ENCODE measurements at regions not wholly inside any gene's neighbourhood (a gene's known extent, or its start where the extent isn't known, plus 50 kb on each side); places are given as distances from the start of the nearest gene placed in this dataset.

- Mint-ChIP-seq H3K27ac (peak overlapping the region; percentile 96), H3K36me3 (ENCODE audit: low read depth) (peaks cover 19% of the 10 kb centered on the region), H3K27me3 (no peaks in the 10 kb centered on the region), H3K4me3 (peak overlapping the region; percentile 86), H3K9me3 (no peaks in the 10 kb centered on the region), H3K4me1 (peaks cover 29% of the 10 kb centered on the region)
- CTCF ChIA-PET = interaction anchor here (1.2 to 2.6 kb wide), 4 partner anchors 9 to 100 kb away, joined by 4 to 14 read pairs (median 7); no protein-coding TSS in a partner anchor
- DNase-seq = no peak
- POLR2A ChIA-PET = interaction anchor here (1.1 to 4.3 kb wide), 12 partner anchors 8 to 160 kb away, joined by 3 to 47 read pairs (median 5); no protein-coding TSS in a partner anchor
These were observed 332.2 kb downstream of the CHRM3 start for GRCh38 chr1:239718571-239718970.

DNA sequence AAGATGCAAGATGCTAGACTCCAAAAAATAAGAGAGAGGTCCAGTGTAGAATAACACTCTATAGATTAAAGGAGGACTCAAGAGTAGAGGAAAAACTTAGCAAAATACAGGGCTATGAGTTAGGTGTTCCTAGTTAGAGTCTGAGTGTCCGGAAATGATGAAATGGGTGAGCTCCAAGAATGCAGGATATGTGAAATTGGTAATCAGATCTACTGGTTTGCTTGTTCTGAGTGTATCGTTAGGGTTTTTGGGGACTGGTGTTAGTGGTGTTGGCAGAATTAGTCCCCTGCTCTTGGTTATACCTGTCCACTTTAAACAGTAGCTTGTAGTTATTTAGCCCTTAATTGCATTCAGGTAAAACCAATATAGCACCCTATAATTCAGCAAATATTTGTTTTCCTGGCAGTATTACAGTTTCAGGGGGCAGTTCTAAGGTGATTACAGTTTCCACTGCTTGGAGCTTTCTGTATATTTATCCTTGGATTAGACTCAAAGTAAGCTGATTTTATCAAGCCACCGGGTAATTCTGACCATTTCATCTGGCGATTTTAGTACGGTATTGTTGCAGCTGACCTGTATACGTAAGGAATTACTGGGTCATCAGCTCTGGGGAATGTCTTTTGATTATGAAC, 332.7 kb downstream of the CHRM3 start:
- POLR2A ChIA-PET = interaction anchor here (0.6 to 4.3 kb wide), 23 partner anchors 9 to 1800 kb away, joined by 3 to 47 read pairs (median 3); partner anchors contain the start of gene FH
- Mint-ChIP-seq H3K36me3 (ENCODE audit: low read depth) (peaks cover 19% of the 10 kb centered on the region), H3K4me3 (peak overlapping the region; percentile 86)

GRCh38 chr1:239719642-239720258, 333.4 kb downstream of the CHRM3 start:
- DNase-seq = peak; percentile 76
- H3K4me3 Mint-ChIP-seq = peak overlapping the region; percentile 86
- H3K27me3 Mint-ChIP-seq = no peaks in the 10 kb centered on the region
- CTCF ChIA-PET = interaction anchor here (0.6 to 2.6 kb wide), 6 partner anchors 8 to 132 kb away, joined by 3 to 14 read pairs (median 4); no protein-coding TSS in a partner anchor
- H3K36me3 Mint-ChIP-seq (ENCODE audit: low read depth) = peaks cover 19% of the 10 kb centered on the region
- peaks cover 32% of the 10 kb centered on the region for H3K4me1 Mint-ChIP-seq
- no peaks in the 10 kb centered on the region for H3K9me3 Mint-ChIP-seq
- POLR2A ChIA-PET = interaction anchor here (0.6 to 4.3 kb wide), 21 partner anchors 8 to 1800 kb away, joined by 3 to 47 read pairs (median 3); partner anchors contain the start of gene FH
- peak overlapping the region; percentile 96 for H3K27ac Mint-ChIP-seq

More for the DNA sequence above, 332.7 kb downstream of the CHRM3 start:
- peak; percentile 34 for DNase-seq
- Mint-ChIP-seq H3K9me3 (no peaks in the 10 kb centered on the region), H3K27ac (peak overlapping the region; percentile 96), H3K27me3 (no peaks in the 10 kb centered on the region), H3K4me1 (peaks cover 29% of the 10 kb centered on the region)
- CTCF ChIA-PET = interaction anchor here (0.6 to 2.6 kb wide), 6 partner anchors 9 to 131 kb away, joined by 3 to 14 read pairs (median 4); no protein-coding TSS in a partner anchor

DNA sequence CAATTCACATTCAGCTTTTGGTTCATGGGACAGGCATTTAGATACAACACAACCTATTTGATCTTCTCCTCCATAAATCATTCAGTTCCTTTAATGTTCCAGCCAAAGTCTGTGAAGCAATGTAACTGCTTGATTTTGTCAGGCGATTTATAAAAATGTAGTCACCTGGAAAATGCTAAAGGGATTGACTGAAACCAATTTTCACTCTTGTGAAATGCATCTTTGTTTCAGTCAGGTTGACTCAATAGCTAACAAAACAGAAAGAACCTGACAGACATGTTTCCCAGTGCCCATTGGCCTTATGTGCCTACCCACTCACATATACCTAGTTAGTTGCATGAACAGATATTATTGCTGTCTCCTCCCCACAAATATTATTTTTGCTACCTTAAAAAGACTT, 335.7 kb downstream of the CHRM3 start:
- H3K27ac Mint-ChIP-seq = peak overlapping the region; percentile 19
- ChIA-PET POLR2A (no interaction called here), CTCF (no interaction called here)
- peaks cover 30% of the 10 kb centered on the region for H3K4me1 Mint-ChIP-seq
- no peak overlapping the region for H3K4me3 Mint-ChIP-seq
- no peak for DNase-seq
- H3K9me3 Mint-ChIP-seq = no peaks in the 10 kb centered on the region
- H3K36me3 Mint-ChIP-seq (ENCODE audit: low read depth) = peaks cover 18% of the 10 kb centered on the region
- no peaks in the 10 kb centered on the region for H3K27me3 Mint-ChIP-seq

GRCh38 chr1:239723776-239724367, 337.5 kb downstream of the CHRM3 start:
- H3K4me1 Mint-ChIP-seq = peaks cover 20% of the 10 kb centered on the region
- H3K4me3 Mint-ChIP-seq = no peak overlapping the region
- H3K9me3 Mint-ChIP-seq = no peaks in the 10 kb centered on the region
- POLR2A ChIA-PET = no interaction called here
- CTCF ChIA-PET = no interaction called here
- no peak for DNase-seq
- no peaks in the 10 kb centered on the region for H3K27me3 Mint-ChIP-seq
- H3K27ac Mint-ChIP-seq = no peak overlapping the region
- H3K36me3 Mint-ChIP-seq (ENCODE audit: low read depth) = peaks cover under 1% of the 10 kb centered on the region

GRCh38 chr1:239725371-239725770, 339.0 kb downstream of the CHRM3 start:
- no peak for DNase-seq
- no peak overlapping the region for H3K27ac Mint-ChIP-seq
- ChIA-PET CTCF (interaction anchor here (0.9 kb wide), 1 partner anchor 94 kb away, joined by 3 read pairs; no protein-coding TSS in a partner anchor), POLR2A (no interaction called here)
- H3K36me3 Mint-ChIP-seq (ENCODE audit: low read depth) = peaks cover 2% of the 10 kb centered on the region
- H3K9me3 Mint-ChIP-seq = no peaks in the 10 kb centered on the region
- H3K4me3 Mint-ChIP-seq = no peak overlapping the region
- peaks cover 20% of the 10 kb centered on the region for H3K4me1 Mint-ChIP-seq
- H3K27me3 Mint-ChIP-seq = no peaks in the 10 kb centered on the region

GRCh38 chr1:239725933-239726332, 339.6 kb downstream of the CHRM3 start:
- H3K27ac Mint-ChIP-seq = no peak overlapping the region
- no peak overlapping the region for H3K4me3 Mint-ChIP-seq
- no peaks in the 10 kb centered on the region for H3K27me3 Mint-ChIP-seq
- H3K4me1 Mint-ChIP-seq = peaks cover 17% of the 10 kb centered on the region
- ChIA-PET POLR2A (no interaction called here), CTCF (no interaction called here)
- H3K9me3 Mint-ChIP-seq = no peaks in the 10 kb centered on the region
- no peak for DNase-seq
- peaks cover 2% of the 10 kb centered on the region for H3K36me3 Mint-ChIP-seq (ENCODE audit: low read depth)

DNA sequence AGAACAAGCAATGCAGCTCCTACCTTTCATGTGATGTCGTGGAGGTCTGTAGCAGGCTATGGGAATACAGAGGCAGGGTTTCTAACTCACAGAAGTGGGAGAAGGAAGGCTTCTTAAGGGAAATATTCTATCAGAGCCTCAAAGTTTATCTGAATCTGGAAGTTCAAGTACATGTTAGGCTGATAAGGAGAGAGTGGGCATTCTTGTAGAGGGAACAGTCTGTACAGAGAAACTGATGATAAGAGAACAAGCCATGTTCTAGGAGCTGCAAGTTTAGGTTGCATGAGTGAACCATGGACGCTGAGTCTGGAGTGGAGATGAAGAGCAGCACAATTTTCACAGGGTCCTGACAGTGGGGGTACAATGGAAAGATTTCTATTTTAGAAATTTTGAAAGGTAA, 344.0 kb downstream of the CHRM3 start:
- H3K4me3 Mint-ChIP-seq = no peak overlapping the region
- no peaks in the 10 kb centered on the region for H3K9me3 Mint-ChIP-seq
- peaks cover 2% of the 10 kb centered on the region for H3K36me3 Mint-ChIP-seq (ENCODE audit: low read depth)
- H3K27ac Mint-ChIP-seq = no peak overlapping the region
- ChIA-PET POLR2A (no interaction called here), CTCF (no interaction called here)
- no peaks in the 10 kb centered on the region for H3K27me3 Mint-ChIP-seq
- peaks cover 4% of the 10 kb centered on the region for H3K4me1 Mint-ChIP-seq
- no peak for DNase-seq

DNA sequence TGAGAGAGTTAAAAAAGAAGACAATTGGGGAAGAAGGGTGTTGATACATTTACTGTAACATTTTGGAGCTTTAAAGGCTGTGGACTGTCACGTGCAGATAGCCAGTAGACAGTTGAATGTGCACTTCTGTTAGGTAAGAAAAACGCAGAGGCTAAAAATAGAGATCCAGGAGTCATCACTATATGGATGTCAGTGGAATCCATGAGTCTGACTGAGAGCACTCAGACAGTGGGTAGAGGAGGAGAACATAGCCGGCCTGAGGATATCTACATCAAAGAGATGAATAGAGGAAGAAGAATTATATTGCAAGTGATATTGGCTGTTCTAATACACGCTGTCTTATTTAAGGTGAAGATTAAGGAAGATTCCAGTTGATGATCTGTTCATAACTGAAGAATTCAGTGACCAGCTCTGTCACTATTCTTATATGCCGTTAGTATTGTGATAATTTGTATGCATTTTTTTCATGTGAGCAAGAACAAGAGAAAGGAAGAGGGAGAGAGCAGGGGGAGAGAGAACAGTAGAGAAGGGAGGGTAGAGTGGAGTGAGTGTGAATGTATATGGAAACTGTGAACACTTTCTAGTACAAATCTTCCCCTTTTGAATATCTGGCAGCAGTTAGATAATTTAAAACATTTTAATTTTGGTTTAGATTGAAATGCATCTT, 344.8 kb downstream of the CHRM3 start:
- Mint-ChIP-seq H3K36me3 (ENCODE audit: low read depth) (peaks cover 2% of the 10 kb centered on the region), H3K9me3 (no peaks in the 10 kb centered on the region), H3K27me3 (no peaks in the 10 kb centered on the region), H3K4me1 (peaks cover 4% of the 10 kb centered on the region), H3K4me3 (no peak overlapping the region), H3K27ac (no peak overlapping the region)
- ChIA-PET CTCF (no interaction called here), POLR2A (interaction anchor here (1.1 kb wide), 1 partner anchor 11 kb away, joined by 3 read pairs; no protein-coding TSS in a partner anchor)
- DNase-seq = no peak

GRCh38 chr1:239732770-239733169, 346.4 kb downstream of the CHRM3 start:
- DNase-seq = no peak
- CTCF ChIA-PET = no interaction called here
- Mint-ChIP-seq H3K27ac (no peak overlapping the region), H3K27me3 (no peaks in the 10 kb centered on the region), H3K4me1 (peaks cover 4% of the 10 kb centered on the region), H3K9me3 (no peaks in the 10 kb centered on the region), H3K4me3 (no peak overlapping the region), H3K36me3 (ENCODE audit: low read depth) (peaks cover 2% of the 10 kb centered on the region)
- POLR2A ChIA-PET = no interaction called here

GRCh38 chr1:239733995-239734394, 347.6 kb downstream of the CHRM3 start:
- POLR2A ChIA-PET = no interaction called here
- no peak for DNase-seq
- Mint-ChIP-seq H3K9me3 (no peaks in the 10 kb centered on the region), H3K27ac (no peak overlapping the region), H3K27me3 (no peaks in the 10 kb centered on the region), H3K4me1 (peaks cover 4% of the 10 kb centered on the region), H3K4me3 (no peak overlapping the region), H3K36me3 (ENCODE audit: low read depth) (peaks cover 2% of the 10 kb centered on the region)
- CTCF ChIA-PET = no interaction called here

- peaks cover 3% of the 10 kb centered on the region for H3K36me3 Mint-ChIP-seq (ENCODE audit: low read depth)
- no peak overlapping the region for H3K4me3 Mint-ChIP-seq
- ChIA-PET CTCF (no interaction called here), POLR2A (no interaction called here)
- no peak for DNase-seq
- H3K27me3 Mint-ChIP-seq = no peaks in the 10 kb centered on the region
- H3K27ac Mint-ChIP-seq = no peak overlapping the region
- peaks cover 4% of the 10 kb centered on the region for H3K9me3 Mint-ChIP-seq
- peaks cover 9% of the 10 kb centered on the region for H3K4me1 Mint-ChIP-seq
These were observed 348.7 kb downstream of the CHRM3 start for GRCh38 chr1:239735111-239735510.

- Mint-ChIP-seq H3K27ac (no peak overlapping the region), H3K9me3 (peaks cover 6% of the 10 kb centered on the region), H3K4me1 (peaks cover 13% of the 10 kb centered on the region), H3K4me3 (no peak overlapping the region), H3K27me3 (no peaks in the 10 kb centered on the region), H3K36me3 (ENCODE audit: low read depth) (peaks cover 3% of the 10 kb centered on the region)
- CTCF ChIA-PET = no interaction called here
- no peak for DNase-seq
- POLR2A ChIA-PET = no interaction called here
These were observed 350.1 kb downstream of the CHRM3 start for GRCh38 chr1:239736479-239736878.

Data from activated CD4-positive, alpha-beta memory T cell treated with anti-CD3 and anti-CD28 coated beads, Interleukin-2, amount 10 ng/mL, durations not matched to agents 7 days and 5 days (primary cell).